Colonic mucosa (tissue), 4 donors: ENCODE measurements at regions not wholly inside any gene's neighbourhood (a gene's known extent, or its start where the extent isn't known, plus 50 kb on each side); places are given as distances from the start of the nearest gene placed in this dataset.
"Not testable (repeated sequence)": the region's sequence is repeated elsewhere in the genome, so short reads cannot be mapped to it uniquely, and the experiment has no call there.

ENCODE experiments used
- DNase-seq: peaks from one replicate; pipeline ENCODE4 v3.0.0-alpha.2; 2020
- H3K27ac ChIP-seq: fragments of 200-600 bp; one replicate; pipeline ENCODE4 v1.8.0; 2021
- H3K27me3 ChIP-seq: fragments of 200-600 bp; one replicate; pipeline ENCODE4 v1.8.0; 2021
- H3K36me3 ChIP-seq: fragments of 200-600 bp; one replicate; pipeline ENCODE4 v1.8.0; 2021
- H3K4me1 ChIP-seq: fragments of 200-600 bp; one replicate; pipeline ENCODE4 v1.8.0; 2021; ENCODE audit warnings: mild to moderate bottlenecking
- H3K4me3 ChIP-seq: fragments of 200-600 bp; one replicate; pipeline ENCODE4 v1.8.0; 2021
- H3K9ac ChIP-seq, 2 donors: one replicate each; pipeline ENCODE4 v1.7.0; 2013; ENCODE audit warnings: control low read depth in 2 of 2, low read depth in 2 of 2, low read length in 2 of 2
- H3K9me3 ChIP-seq: fragments of 200-600 bp; one replicate; pipeline ENCODE4 v1.8.0; 2021
- intact Hi-C: fragments of 100-400 bp; cut with DNase I; formaldehyde crosslinking; loops from one replicate; pipeline ENCODE4 v1.14.1; 2022
- TF ChIP-seq, protein P1 (sequence below): fragments of 200-600 bp; IDR thresholded peaks from one replicate; pipeline ENCODE4 v1.8.0; 2022; ENCODE audit warnings: antibody characterized with exemption, mild to moderate bottlenecking
- donor health status: healthy.
- donor health status: DM: no; HTN: no; CAD: no.
- donor health status: DM: no; HTN: no; CAD: no.

DNA sequence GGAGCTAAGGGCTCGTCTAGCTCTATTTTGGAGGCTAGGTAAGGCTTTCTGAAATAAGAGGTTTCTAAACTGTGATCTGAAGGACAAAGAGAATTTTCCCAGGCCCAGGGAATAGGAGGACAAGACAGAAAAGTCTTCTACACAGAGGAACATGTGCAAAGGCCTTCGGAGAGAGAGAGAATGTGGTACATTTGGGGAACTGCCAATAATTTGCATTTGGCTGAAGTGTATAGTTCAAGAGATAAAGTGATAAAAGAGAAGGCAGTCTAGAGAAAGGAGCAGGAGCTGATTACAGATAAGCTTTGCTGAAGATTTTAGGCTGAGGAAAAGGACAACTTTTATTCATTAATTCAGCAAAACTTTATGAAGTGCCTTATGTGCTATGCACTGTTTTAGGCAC, 214.4 kb upstream of the ELL2 start:
- TF ChIP-seq, protein P1, sequence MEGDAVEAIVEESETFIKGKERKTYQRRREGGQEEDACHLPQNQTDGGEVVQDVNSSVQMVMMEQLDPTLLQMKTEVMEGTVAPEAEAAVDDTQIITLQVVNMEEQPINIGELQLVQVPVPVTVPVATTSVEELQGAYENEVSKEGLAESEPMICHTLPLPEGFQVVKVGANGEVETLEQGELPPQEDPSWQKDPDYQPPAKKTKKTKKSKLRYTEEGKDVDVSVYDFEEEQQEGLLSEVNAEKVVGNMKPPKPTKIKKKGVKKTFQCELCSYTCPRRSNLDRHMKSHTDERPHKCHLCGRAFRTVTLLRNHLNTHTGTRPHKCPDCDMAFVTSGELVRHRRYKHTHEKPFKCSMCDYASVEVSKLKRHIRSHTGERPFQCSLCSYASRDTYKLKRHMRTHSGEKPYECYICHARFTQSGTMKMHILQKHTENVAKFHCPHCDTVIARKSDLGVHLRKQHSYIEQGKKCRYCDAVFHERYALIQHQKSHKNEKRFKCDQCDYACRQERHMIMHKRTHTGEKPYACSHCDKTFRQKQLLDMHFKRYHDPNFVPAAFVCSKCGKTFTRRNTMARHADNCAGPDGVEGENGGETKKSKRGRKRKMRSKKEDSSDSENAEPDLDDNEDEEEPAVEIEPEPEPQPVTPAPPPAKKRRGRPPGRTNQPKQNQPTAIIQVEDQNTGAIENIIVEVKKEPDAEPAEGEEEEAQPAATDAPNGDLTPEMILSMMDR: no peak
- no peaks in the 10 kb centered on the region for H3K36me3 ChIP-seq
- H3K4me3 ChIP-seq: no peak overlapping the region
- DNase-seq: no peak
- no peaks in the 10 kb centered on the region for H3K9me3 ChIP-seq
- no peak overlapping the region for H3K27ac ChIP-seq
- no peak overlapping the region for H3K9ac ChIP-seq
- no peaks in the 10 kb centered on the region for H3K27me3 ChIP-seq
- intact Hi-C loops: no loop called here
- no peaks in the 10 kb centered on the region for H3K4me1 ChIP-seq

DNA sequence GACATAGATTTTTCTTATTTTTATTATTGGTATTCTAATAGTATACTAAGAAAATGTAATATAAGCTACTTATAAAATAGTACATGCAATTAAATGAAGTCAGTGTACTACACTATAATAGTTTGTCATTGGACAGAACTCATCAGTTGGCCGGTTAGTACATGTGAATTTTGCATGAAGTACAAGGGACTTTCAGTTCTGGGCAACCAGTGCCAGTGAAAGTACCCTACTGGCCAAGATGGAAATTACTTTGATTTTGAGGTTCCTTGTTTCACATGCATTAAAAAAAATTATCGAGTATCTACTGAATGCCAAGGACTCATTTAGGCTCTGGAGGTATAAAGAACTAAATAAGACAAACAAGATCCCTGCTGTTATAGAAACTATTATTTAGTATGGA, 213.4 kb upstream of the ELL2 start:
- no peak for DNase-seq
- TF ChIP-seq, protein P1: peak; percentile 24
- H3K27ac ChIP-seq: no peak overlapping the region

DNA sequence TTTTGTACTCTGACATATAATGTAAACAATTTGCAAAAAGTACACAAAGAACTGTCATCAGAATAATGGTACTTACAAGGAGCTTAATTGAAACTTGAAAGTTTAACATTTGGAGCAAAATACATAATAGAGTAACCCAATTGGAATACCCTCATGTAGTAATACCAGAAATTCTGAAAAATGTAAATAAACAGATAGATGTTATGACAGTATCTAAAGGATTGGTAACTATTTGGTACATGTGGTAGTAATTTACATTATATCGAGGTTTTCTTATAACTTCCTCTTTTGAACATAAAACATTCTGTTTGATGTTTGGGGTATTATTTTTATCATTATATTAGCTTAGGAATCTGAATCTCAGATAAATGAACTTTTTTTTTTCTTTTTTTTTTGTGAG, 211.7 kb upstream of the ELL2 start:
- H3K4me3 ChIP-seq: no peak overlapping the region
- H3K9ac ChIP-seq: no peak overlapping the region
- intact Hi-C loops: no loop called here
- DNase-seq: no peak
- no peaks in the 10 kb centered on the region for H3K27me3 ChIP-seq
- no peak overlapping the region for H3K27ac ChIP-seq
- TF ChIP-seq, protein P1: no peak
- H3K4me1 ChIP-seq: no peaks in the 10 kb centered on the region
- H3K36me3 ChIP-seq: no peaks in the 10 kb centered on the region
- H3K9me3 ChIP-seq: no peaks in the 10 kb centered on the region

More for the DNA sequence above, 213.4 kb upstream of the ELL2 start:
- Histone ChIP-seq H3K4me1 (no peaks in the 10 kb centered on the region), H3K27me3 (no peaks in the 10 kb centered on the region), H3K9ac (no peak overlapping the region), H3K4me3 (no peak overlapping the region), H3K36me3 (no peaks in the 10 kb centered on the region), H3K9me3 (no peaks in the 10 kb centered on the region)
- intact Hi-C loops: no loop called here

DNA sequence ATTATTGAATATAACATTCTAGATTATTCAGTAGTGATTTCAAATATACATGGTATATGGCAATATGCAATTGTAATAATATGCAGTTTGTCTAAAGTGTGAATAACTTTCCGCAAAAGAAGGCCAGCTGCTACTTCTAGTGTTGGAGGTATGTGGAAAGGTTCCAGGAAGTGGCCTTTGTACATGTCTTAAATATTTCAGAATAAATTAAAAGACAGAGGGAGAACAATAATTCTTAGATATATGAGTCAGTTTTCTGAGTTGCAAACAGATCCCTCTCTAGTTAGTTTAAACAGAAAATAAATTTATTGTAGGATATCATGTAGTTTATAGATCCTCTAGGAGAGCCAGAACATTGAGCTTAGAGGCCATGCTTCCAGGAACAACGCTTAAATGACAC, 210.8 kb upstream of the ELL2 start:
- Histone ChIP-seq H3K27me3 (no peaks in the 10 kb centered on the region), H3K36me3 (no peaks in the 10 kb centered on the region), H3K4me1 (no peaks in the 10 kb centered on the region), H3K9me3 (no peaks in the 10 kb centered on the region), H3K27ac (no peak overlapping the region), H3K9ac (no peak overlapping the region), H3K4me3 (no peak overlapping the region)
- DNase-seq: no peak
- TF ChIP-seq, protein P1: no peak
- intact Hi-C loops: no loop called here

DNA sequence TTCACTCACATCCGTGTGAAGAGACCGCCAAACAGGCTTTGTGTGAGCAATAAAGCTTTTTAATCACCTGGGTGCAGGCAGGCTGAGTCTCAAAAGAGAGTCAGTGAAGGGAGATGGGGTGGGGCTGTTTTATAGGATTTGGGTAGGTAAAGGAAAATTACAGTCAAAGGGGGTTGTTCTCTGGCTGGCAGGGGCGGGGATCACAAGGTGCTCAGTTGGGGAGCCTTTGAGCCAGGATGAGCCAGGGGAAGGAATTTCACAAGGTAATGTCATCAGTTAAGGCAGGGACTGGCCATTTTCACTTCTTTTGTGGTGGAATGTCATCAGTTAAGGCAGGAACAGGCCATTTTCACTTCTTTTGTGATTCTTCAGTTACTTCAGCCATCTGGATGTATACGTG, 210.3 kb upstream of the ELL2 start:
- H3K36me3 ChIP-seq, H3K27me3 ChIP-seq, H3K9me3 ChIP-seq, H3K27ac ChIP-seq, H3K4me1 ChIP-seq, H3K4me3 ChIP-seq, H3K9ac ChIP-seq, intact Hi-C loops: not testable (repeated sequence)
- DNase-seq: peak; percentile 39

DNA sequence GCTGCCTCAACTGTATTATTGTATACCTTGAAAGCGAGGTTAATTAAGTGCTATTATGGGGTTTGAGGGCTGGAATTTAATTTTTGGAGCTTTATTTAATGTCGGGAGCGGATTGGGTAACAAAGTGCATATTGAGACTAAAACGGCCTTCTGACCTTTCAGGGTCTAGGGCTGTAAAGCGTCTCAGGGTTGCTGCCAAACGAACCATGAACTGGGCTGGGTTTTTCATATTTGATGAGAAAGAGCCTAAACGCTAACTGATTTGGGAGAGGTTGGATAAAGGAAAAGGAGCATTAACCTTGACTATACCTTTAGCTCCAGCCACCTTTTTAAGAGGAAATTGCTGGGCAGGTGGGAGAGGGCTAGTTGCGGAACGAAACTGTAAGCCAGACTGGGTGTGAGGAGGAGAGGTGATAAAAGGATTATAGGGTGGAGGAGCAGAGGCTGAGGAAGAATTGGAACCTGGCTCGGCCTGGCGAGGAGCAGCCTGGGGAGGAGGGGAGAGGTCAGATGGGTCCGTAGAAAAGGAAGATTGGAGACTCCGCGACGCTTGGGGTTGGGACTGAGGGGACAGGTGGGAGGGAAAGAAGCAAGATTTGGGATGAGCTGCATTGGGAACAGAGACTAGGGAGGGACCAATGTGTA, 209.0 kb upstream of the ELL2 start:
- H3K27me3 ChIP-seq, H3K4me1 ChIP-seq, DNase-seq, H3K9ac ChIP-seq, H3K9me3 ChIP-seq, H3K4me3 ChIP-seq, intact Hi-C loops, H3K27ac ChIP-seq, H3K36me3 ChIP-seq: not testable (repeated sequence)

DNA sequence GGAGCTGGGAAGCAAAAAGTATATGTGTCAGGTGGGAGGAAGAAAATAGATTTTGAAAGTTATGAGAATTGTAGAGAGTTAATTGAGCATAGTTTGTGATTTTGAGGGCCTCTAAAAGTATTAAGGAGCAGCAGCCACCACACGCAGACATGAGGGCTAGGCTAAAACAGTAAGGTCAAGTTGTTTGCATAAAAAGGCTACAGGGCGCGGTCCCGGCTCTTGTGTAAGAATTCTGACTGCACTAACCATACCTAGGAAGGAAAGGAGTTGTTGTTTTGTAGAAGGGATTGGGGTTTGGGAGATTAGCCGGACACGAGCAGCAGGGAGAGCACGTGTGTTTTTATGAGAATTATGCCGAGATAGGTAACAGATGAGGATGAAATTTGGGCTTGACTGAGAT, 207.2 kb upstream of the ELL2 start:
- H3K4me1 ChIP-seq, H3K27ac ChIP-seq, H3K27me3 ChIP-seq, H3K4me3 ChIP-seq, intact Hi-C loops, H3K36me3 ChIP-seq, H3K9ac ChIP-seq, H3K9me3 ChIP-seq: not testable (repeated sequence)
- DNase-seq: peak; percentile 37
